K562 (cell line): ENCODE measurements at regions not wholly inside any gene's neighbourhood (a gene's known extent, or its start where the extent isn't known, plus 50 kb on each side); places are given as distances from the start of the nearest gene placed in this dataset.
"Not testable (repeated sequence)": the region's sequence is repeated elsewhere in the genome, so short reads cannot be mapped to it uniquely, and the experiment has no call there.

Experiments used
- ATAC-seq: fragments of 200-7000 bp; cut with Tn5 transposase; 3 replicates; pipeline ENCODE4 v1.9.1; 2020; ENCODE audit warnings: moderate library complexity
- BruUV-seq: library from RNA; stranded (reverse); fragments of 400-500 nt; replicated peaks from 2 replicates; lab custom pipeline; 2021; lab: Mats Ljungman, UMichigan
- CTCF ChIA-PET: fragments of 300-600 bp; formaldehyde crosslinking; extraction: SDS; loops from one replicate; lab custom pipeline; 2021; ENCODE audit warnings: low intra/inter-chr PET ratio; lab: Yijun Ruan, JAX
- POLR2A ChIA-PET: fragments of 300-600, 350-650 bp; sonication (Branson Sonifier 250); formaldehyde crosslinking; extraction: SDS; loops from one replicate; lab custom pipeline; 2021; ENCODE audit warnings: antibody characterized with exemption, inconsistent platforms; lab: Yijun Ruan, JAX
- DNase-seq, 4 experiments: peaks; one replicate each; pipeline versions ENCODE4 v3.0.0 to v3.0.0-alpha.2; 2011 to 2018; ENCODE audit warnings: low spot score in 3 of 4, mixed read lengths in 3 of 4; ENCODE audit errors: extremely low read depth in 1 of 4
- FAIRE-seq: peaks from 2 replicates; lab custom pipeline; 2011; peaks lifted over from hg19 to GRCh38; lab: Jason Lieb, UNC
- H2AFZ ChIP-seq: 2 replicates; pipeline ENCODE4 v1.6.0; 2011; ENCODE audit warnings: low read depth, low read length, control low read depth, inconsistent platforms
- H3K27ac ChIP-seq: fragments of 200-600 bp; 3 replicates; pipeline ENCODE4 v1.8.0; 2011; ENCODE audit warnings: low read depth, mild to moderate bottlenecking, control low read depth, inconsistent platforms, low read length, moderate library complexity, mixed read lengths; ENCODE audit errors: extremely low read depth
- H3K27me3 ChIP-seq, 2 experiments: fragments of 300-600 bp in 1 of 2; 2 replicates in 1 of 2; 3 replicates in 1 of 2; pipeline versions ENCODE4 v1.6.0 to v1.8.0; 2011; ENCODE audit warnings: inconsistent platforms in 2 of 2, low read length in 2 of 2, mild to moderate bottlenecking in 1 of 2, mixed read lengths in 1 of 2, moderate library complexity in 1 of 2; ENCODE audit not compliant: control insufficient read depth in 2 of 2, insufficient read depth in 2 of 2
- H3K36me3 ChIP-seq: fragments of 300-600 bp; 3 replicates; pipeline ENCODE4 v1.8.0; 2011; ENCODE audit warnings: mild to moderate bottlenecking, low read length, inconsistent platforms; ENCODE audit not compliant: control insufficient read depth, insufficient read depth
- H3K4me1 ChIP-seq, 2 experiments: fragments of 200-600 bp in 1 of 2; replicated peaks in 1 of 2; 2 replicates in 1 of 2; 3 replicates in 1 of 2; pipeline versions ENCODE4 v1.5.1 to v1.8.0; 2011; ENCODE audit warnings: inconsistent platforms in 2 of 2, low read length in 2 of 2, mild to moderate bottlenecking in 1 of 2, mixed read lengths in 1 of 2, moderate library complexity in 1 of 2; ENCODE audit not compliant: control insufficient read depth in 2 of 2, insufficient read depth in 2 of 2
- H3K4me2 ChIP-seq: 2 replicates; pipeline ENCODE4 v1.6.1; 2011; ENCODE audit warnings: low read length, control low read depth, inconsistent platforms, mixed read lengths; ENCODE audit not compliant: insufficient read depth
- H3K4me3 ChIP-seq: fragments of 200-600 bp; sonication (generic), shearing (Covaris generic); 2 replicates; pipeline ENCODE4 v1.5.1; 2016; ENCODE audit warnings: control low read depth, inconsistent platforms
- H3K79me2 ChIP-seq: fragments of 200-600 bp; 3 replicates; pipeline ENCODE4 v1.8.0; 2011; ENCODE audit warnings: low read length, inconsistent platforms; ENCODE audit not compliant: control insufficient read depth, insufficient read depth
- H3K9ac ChIP-seq, 2 experiments: 2 replicates each; pipeline versions ENCODE4 v1.6.0 to v1.6.1; 2011; ENCODE audit warnings: low read depth in 2 of 2, low read length in 2 of 2, control low read depth in 1 of 2, inconsistent platforms in 1 of 2, mild to moderate bottlenecking in 1 of 2, mixed read lengths in 1 of 2; ENCODE audit not compliant: insufficient read depth in 1 of 2
- H3K9me1 ChIP-seq: one replicate; pipeline ENCODE4 v1.6.0; 2011; ENCODE audit warnings: inconsistent platforms, mild to moderate bottlenecking, low read length, moderate library complexity; ENCODE audit not compliant: control insufficient read depth, insufficient read depth
- H3K9me3 ChIP-seq: replicated peaks from 2 replicates; pipeline ENCODE4 v1.5.1; 2011; ENCODE audit warnings: low read depth, low read length, inconsistent platforms; ENCODE audit not compliant: control insufficient read depth, insufficient read depth
- H4K20me1 ChIP-seq: replicated peaks from 2 replicates; pipeline ENCODE4 v1.6.1; 2011; ENCODE audit warnings: low read length, inconsistent platforms, mixed read lengths; ENCODE audit not compliant: control insufficient read depth, insufficient read depth
- BRF1 ChIP-seq: IDR thresholded peaks from 3 replicates; pipeline ENCODE4 v1.6.1; 2011; ENCODE audit warnings: borderline replicate concordance, mild to moderate bottlenecking; ENCODE audit not compliant: insufficient read length; ENCODE audit errors: extremely low read depth
- LARP7 ChIP-seq: fragments of 450-650 bp; IDR thresholded peaks from 2 replicates; pipeline ENCODE4 v1.6.1; 2016
- RB1 ChIP-seq: fragments of 450-650 bp; IDR thresholded peaks from 2 replicates; pipeline ENCODE4 v1.6.1; 2017; ENCODE audit warnings: low read depth, mild to moderate bottlenecking
- SIN3B ChIP-seq: fragments of 450-650 bp; IDR thresholded peaks from 2 replicates; pipeline ENCODE4 v1.6.1; 2017; ENCODE audit warnings: low read depth, mild to moderate bottlenecking, moderate library complexity
- ZBTB33 ChIP-seq: sonication (generic); formaldehyde crosslinking; IDR thresholded peaks from 2 replicates; pipeline ENCODE4 v1.8.1; 2023; ENCODE audit warnings: mild to moderate bottlenecking, missing genetic modification reagents
- ZNF121 ChIP-seq: sonication (generic); formaldehyde crosslinking; conservative IDR thresholded peaks from 2 replicates; pipeline ENCODE4 v1.8.0; 2022; ENCODE audit warnings: missing genetic modification reagents
- ZNF134 ChIP-seq: fragments of 250-450 bp; sonication (Bioruptor Pico); conservative IDR thresholded peaks from 2 replicates; pipeline ENCODE4 v1.4.0; 2020
- ZNF589 ChIP-seq: fragments of 200-800 bp; sonication (Bioruptor generic); IDR thresholded peaks from 2 replicates; pipeline ENCODE4 v1.6.1; 2016; ENCODE audit warnings: low read depth, missing genetic modification characterization, missing compliant biosample characterization
- WGBS: fragments of 100-300 bp; shearing (Covaris generic); methylation state at CpG from one replicate; pipeline ENCODE4 v1.1.6; 2016; ENCODE audit warnings: low coverage, mixed read lengths; ENCODE audit not compliant: insufficient coverage; ENCODE audit errors: missing lambda C conversion rate; 5-methylcytosine and 5-hydroxymethylcytosine counted together
- in situ Hi-C: fragments of 300-500 bp; cut with MboI; formaldehyde crosslinking; loops from 4 replicates; pipeline ENCODE4 v1.15.0; 2018; ENCODE audit warnings: inconsistent platforms, mixed read lengths
- intact Hi-C: fragments of 100-400 bp; cut with micrococcal nuclease; formaldehyde crosslinking; loops from 2 replicates; pipeline ENCODE4 v1.14.2; 2022
- TF ChIP-seq, protein P1 (sequence below), 2 experiments: fragments of 450-650 bp; conservative IDR thresholded peaks; 2 replicates each; pipeline ENCODE4 v1.6.1; 2017; ENCODE audit warnings: mild to moderate bottlenecking in 2 of 2, moderate library complexity in 2 of 2
- TF ChIP-seq, protein P2 (sequence below): fragments of 250-450 bp; sonication (Bioruptor Pico); IDR thresholded peaks from 2 replicates; pipeline ENCODE4 v1.5.0; 2020; ENCODE audit warnings: mild to moderate bottlenecking, borderline replicate concordance

DNA sequence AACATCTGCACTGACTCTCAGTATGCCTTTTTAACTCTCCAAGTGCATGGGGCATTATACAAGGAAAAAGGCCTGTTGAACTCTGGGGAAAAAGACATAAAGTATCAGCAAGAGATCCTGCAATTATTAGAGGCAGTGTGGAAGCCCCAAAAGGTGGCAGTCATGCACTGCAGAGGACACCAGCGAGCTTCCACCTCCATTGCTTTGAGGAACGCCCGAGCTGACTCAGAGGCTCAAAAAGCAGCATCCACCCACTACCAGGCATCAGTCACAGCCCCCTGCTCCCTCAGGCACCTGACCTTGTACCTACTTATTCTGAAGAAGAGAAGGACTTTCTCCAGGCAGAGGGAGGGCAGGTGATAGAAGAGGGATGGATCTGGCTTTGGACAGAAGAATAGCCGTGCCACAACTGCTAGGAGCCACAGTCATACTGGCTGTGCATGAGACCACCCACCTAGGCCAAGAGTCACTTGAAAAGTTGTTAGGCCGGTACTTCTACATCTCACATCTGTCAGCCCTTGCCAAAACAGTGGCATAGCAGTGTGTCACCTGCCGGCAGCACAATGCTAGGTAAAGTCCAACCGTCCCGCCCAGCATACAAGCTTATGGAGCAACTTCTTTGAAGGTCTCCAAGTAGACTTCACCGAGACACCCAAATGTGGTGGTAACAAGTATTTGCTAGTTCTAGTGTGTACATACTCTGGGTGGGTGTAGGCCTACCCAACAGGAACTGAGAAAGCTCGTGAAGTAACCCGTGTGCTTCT, 439.1 kb upstream of the CA10 start:
- in situ Hi-C loops, intact Hi-C loops, BruUV-seq, DNase-seq, FAIRE-seq, CTCF ChIA-PET, H3K9me1 ChIP-seq, H3K9me3 ChIP-seq, H3K4me3 ChIP-seq, H3K27ac ChIP-seq, H3K9ac ChIP-seq, H3K36me3 ChIP-seq, H3K79me2 ChIP-seq, ATAC-seq, H4K20me1 ChIP-seq, H2AFZ ChIP-seq, H3K4me1 ChIP-seq, H3K27me3 ChIP-seq, H3K4me2 ChIP-seq: not testable (repeated sequence)
- POLR2A ChIA-PET, result interaction anchor here (0.6 kb wide), 1 partner anchor 39 kb away, joined by 3 read pairs; no protein-coding TSS in a partner anchor
- 4% methylated on average over 11 of the region's 11 CpGs for WGBS

DNA sequence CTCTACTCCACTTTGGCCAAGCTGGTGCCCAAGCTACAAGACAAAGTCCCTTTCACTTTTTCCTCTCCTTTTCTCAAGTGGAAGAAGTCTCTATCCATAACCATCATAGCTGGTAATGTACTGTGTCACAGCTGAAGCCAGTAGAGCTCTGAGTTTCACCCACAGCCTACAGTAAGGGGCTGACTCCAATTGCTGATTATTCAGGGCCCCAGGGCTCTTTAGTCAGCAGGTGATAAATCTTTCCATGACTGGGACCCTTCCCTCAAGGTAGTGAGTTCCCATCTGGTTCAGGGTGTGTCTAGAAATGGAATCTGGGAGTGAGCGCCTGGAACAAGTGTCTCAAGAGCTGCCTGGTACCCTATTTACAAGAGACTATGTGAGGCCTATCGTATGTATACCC, 436.0 kb upstream of the CA10 start:
- H3K27ac ChIP-seq, result no peak overlapping the region
- ChIA-PET POLR2A (no interaction called here), CTCF (no interaction called here)
- 0% methylated on average over 2 of the region's 2 CpGs for WGBS
- H3K27me3 ChIP-seq, result no peaks in the 10 kb centered on the region
- no TSS peak for BruUV-seq
- FAIRE-seq (no peak), DNase-seq (no peak), ATAC-seq (no peak)
- no peaks in the 10 kb centered on the region for H3K79me2 ChIP-seq
- no peaks in the 10 kb centered on the region for H4K20me1 ChIP-seq
- in situ Hi-C loops (no loop called here), intact Hi-C loops (no loop called here)
- no peaks in the 10 kb centered on the region for H3K9me3 ChIP-seq
- no peak overlapping the region for H3K4me2 ChIP-seq
- no peak overlapping the region for H3K4me3 ChIP-seq
- no peaks in the 10 kb centered on the region for H3K36me3 ChIP-seq
- H2AFZ ChIP-seq, result no peak overlapping the region
- H3K4me1 ChIP-seq, result no peaks in the 10 kb centered on the region
- H3K9me1 ChIP-seq, result no peaks in the 10 kb centered on the region
- no peak overlapping the region for H3K9ac ChIP-seq
- TF ChIP-seq RB1 (no peak), ZNF589 (CRISPR knock-in tag) (no peak), ZNF121 (CRISPR knock-in tag) (no peak), LARP7 (no peak), BRF1 (no peak), ZBTB33 (CRISPR knock-in tag) (no peak), SIN3B (no peak), ZNF134 (CRISPR knock-in tag) (no peak)
- TF ChIP-seq, protein P1, sequence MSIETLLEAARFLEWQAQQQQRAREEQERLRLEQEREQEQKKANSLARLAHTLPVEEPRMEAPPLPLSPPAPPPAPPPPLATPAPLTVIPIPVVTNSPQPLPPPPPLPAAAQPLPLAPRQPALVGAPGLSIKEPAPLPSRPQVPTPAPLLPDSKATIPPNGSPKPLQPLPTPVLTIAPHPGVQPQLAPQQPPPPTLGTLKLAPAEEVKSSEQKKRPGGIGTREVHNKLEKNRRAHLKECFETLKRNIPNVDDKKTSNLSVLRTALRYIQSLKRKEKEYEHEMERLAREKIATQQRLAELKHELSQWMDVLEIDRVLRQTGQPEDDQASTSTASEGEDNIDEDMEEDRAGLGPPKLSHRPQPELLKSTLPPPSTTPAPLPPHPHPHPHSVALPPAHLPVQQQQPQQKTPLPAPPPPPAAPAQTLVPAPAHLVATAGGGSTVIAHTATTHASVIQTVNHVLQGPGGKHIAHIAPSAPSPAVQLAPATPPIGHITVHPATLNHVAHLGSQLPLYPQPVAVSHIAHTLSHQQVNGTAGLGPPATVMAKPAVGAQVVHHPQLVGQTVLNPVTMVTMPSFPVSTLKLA (conservative IDR thresholded peaks at IDR 0.05), result no peak
- TF ChIP-seq, protein P2, sequence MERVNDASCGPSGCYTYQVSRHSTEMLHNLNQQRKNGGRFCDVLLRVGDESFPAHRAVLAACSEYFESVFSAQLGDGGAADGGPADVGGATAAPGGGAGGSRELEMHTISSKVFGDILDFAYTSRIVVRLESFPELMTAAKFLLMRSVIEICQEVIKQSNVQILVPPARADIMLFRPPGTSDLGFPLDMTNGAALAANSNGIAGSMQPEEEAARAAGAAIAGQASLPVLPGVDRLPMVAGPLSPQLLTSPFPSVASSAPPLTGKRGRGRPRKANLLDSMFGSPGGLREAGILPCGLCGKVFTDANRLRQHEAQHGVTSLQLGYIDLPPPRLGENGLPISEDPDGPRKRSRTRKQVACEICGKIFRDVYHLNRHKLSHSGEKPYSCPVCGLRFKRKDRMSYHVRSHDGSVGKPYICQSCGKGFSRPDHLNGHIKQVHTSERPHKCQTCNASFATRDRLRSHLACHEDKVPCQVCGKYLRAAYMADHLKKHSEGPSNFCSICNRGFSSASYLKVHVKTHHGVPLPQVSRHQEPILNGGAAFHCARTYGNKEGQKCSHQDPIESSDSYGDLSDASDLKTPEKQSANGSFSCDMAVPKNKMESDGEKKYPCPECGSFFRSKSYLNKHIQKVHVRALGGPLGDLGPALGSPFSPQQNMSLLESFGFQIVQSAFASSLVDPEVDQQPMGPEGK (CRISPR knock-in tag), result no peak
